ENCODE measurements at regions not wholly inside any gene's neighbourhood (a gene's known extent, or its start where the extent isn't known, plus 50 kb on each side); places are given as distances from the start of the nearest gene placed in this dataset.

DNA sequence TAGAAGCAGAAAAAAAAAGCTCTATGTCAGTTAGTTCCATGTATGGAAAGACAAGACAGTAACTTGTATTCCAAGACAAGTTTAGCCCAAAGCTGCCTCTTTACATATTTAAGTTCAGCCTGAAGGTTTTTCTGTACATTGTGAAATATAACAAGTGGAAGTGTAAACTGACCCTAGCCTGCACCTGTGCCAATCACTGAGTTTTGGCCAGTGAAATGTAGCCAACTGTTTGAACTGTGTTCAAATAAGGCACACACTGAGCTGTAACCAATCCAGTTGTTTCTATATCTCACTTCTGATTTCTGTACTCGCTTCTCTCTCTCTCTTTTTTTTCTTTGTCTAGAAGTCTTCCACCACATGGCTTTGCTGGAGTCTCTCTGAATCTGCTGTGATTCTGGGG lies 1227.1 kb downstream of the NCAM2 start:
- TF ChIP-seq, protein P1, sequence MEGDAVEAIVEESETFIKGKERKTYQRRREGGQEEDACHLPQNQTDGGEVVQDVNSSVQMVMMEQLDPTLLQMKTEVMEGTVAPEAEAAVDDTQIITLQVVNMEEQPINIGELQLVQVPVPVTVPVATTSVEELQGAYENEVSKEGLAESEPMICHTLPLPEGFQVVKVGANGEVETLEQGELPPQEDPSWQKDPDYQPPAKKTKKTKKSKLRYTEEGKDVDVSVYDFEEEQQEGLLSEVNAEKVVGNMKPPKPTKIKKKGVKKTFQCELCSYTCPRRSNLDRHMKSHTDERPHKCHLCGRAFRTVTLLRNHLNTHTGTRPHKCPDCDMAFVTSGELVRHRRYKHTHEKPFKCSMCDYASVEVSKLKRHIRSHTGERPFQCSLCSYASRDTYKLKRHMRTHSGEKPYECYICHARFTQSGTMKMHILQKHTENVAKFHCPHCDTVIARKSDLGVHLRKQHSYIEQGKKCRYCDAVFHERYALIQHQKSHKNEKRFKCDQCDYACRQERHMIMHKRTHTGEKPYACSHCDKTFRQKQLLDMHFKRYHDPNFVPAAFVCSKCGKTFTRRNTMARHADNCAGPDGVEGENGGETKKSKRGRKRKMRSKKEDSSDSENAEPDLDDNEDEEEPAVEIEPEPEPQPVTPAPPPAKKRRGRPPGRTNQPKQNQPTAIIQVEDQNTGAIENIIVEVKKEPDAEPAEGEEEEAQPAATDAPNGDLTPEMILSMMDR (IDR thresholded peaks at IDR 0.05), result no peak
- no peak for TF ChIP-seq EZH2 (IDR thresholded peaks at IDR 0.05)

Data from neural progenitor cell (in vitro differentiated cells).